ENCODE measurements at regions not wholly inside any gene's neighbourhood (a gene's known extent, or its start where the extent isn't known, plus 50 kb on each side); places are given as distances from the start of the nearest gene placed in this dataset.

DNA sequence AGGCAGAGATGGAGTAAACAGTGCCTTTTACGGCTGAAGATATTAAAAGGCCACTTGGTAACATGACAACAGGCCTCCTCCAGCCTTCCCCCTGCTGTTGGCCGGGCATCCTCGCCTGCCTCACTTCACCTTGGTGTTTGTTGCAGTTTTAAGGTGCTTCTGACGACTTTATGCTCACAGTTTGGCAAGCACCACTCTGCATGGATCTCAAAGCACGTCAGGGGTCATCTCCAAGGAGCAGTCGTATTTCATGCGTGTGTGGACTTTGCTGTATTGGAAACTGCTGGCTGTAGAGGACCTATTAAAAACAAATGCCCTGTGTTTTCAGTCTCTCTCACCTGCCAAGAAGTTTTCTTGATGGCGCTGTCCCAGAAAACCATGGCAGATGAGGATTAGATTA is 483.1 kb downstream of the RPS24 start:
- no peak for DNase-seq (ENCODE audit: low read depth)

DNA sequence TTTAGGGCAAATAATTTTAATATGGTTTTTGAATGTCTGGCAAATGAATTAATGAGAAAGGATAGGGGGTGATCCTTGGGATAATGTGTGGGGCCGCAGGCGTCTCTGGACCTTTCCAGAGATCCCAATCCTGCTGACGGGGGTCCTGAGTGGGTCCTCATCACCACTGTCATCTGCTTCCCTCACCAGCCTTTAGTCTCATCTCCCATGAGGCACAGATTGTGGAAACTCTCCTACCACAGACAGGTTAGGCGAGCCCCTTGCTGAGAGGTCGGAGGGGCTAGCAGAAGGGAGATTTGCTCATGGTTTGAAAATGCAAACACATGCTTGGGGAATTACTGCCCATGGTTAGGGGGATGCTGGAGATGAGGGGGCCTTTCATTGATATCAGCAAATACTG is 484.6 kb downstream of the RPS24 start:
- no peak for DNase-seq (ENCODE audit: low read depth)

DNA sequence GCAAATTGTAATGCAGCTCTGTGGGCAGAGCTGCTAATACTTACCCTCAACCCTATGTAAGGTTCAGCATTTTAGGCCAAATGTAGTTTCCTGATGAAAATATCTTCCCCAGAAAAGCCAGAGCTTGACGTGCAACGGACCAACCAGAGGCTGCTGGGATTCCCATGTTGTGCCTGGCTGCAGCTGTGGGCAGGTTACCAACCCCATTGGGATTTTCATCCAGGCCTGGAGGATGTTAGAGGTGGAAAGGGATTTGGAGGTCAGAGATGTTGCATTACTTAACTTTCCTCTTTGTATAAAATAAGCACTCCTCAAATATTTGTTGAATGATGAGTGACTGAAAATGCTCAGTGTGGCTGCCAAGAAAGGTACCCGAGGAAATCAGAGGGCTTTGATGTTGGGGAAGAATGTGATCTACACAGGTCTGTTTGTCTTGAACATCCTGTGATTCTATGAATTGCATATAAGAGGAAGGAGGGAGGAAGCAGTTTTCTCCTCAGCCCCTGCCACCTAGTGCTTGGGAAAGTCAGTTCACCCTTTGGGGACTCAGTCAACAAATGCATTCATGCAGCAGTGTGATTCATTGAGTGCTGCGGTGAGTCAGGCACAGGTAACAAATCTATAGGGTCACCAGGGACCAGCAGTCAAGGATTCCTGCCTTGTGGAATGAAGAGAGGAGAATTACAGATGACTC is 487.2 kb downstream of the RPS24 start:
- no peak for DNase-seq (ENCODE audit: low read depth)

DNA sequence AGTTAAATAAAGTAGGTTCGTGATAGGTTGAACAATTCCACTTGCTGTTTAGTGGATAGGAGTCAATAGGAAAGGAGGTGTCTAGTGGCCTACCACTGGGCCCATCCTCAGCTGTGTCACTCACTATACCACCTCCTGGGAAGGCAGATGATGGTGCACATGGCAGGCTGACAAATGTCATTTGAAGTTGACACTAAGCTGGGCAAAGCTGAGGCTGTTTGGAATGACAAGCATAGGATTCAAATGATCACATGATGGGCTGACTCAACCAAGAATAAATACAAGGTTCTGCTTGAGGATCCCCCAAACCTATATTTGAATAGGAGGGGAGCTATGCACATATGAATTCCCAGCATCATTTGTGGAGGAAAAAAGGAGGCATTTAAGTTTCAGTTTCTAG is 489.8 kb downstream of the RPS24 start:
- no peak for DNase-seq (ENCODE audit: low read depth)

DNA sequence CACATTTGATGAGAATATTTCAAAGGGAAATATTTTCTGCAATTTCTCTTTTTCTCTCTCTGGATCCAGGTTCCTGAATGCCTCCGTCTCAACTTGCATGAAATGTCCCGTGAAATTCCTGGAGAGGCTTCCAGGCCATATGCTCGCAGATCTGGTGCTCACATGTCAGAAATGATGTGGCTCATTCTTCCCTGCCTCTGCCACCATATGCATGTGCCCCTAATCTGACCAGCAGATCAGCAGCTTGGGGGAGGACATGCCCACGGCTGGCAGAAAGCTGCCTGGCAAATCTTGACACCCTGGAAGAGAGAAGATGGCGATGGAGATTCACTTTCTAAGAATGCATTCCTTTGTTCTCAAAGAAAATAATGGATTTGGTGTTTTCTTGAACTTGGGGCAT is 490.7 kb downstream of the RPS24 start:
- DNase-seq (ENCODE audit: low read depth) = no peak

DNA sequence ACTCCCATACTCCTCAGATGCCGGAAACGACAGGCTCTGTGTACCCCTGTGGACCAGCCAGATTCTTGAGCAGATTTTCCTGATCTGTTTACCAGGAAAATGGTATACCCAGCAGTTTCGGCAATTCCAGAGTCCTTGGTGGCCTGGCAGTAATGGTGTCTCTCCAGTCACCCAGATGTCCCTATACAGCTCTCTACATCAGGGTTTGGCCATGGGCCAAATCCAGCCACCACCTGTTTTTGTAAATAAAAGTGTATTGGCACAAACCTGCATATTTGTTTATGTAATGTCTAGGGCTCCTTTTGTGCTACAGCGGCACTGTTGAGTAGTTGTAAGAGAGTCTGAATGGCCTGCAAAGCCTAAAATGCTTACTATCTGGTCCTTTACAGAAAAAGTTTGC is 491.3 kb downstream of the RPS24 start:
- no peak for DNase-seq (ENCODE audit: low read depth)

DNA sequence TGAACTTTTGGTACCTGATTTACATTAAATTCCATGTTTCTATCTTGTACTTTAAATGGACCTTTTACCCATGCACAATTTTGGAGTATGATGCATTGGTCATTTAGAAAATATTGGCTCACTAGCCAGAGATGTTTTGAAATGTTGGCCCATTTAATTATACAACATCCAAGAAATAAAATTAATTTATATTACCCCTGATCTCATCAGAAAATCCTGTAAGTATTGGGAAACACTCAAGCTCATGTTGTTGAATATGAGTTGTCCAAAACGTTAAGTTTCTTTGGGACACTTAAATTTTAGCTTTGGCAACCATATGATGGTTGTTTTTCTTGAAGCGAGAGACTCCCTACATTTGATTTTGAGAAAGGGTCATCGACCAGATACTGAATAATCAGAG is 492.7 kb downstream of the RPS24 start:
- DNase-seq (ENCODE audit: low read depth) = no peak

DNA sequence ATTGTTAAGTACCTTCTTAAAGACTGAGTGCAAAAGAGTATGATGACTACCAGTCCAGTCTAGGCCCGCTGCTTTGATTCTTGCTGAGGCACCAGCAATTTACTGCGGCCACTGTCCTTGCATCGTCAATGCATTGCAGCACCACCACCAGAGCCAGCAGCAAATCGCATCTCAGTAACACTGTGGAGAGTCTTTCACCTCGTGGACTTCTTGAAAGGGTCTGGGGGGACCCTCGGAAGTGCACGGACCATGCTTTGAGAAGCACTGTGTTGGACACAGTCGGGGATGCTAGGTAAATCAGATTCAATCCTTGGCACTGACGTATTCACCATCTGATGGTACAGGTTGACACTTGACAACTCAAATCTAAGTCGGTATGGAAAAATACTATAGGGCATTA is 493.6 kb downstream of the RPS24 start:
- no peak for DNase-seq (ENCODE audit: low read depth)

DNA sequence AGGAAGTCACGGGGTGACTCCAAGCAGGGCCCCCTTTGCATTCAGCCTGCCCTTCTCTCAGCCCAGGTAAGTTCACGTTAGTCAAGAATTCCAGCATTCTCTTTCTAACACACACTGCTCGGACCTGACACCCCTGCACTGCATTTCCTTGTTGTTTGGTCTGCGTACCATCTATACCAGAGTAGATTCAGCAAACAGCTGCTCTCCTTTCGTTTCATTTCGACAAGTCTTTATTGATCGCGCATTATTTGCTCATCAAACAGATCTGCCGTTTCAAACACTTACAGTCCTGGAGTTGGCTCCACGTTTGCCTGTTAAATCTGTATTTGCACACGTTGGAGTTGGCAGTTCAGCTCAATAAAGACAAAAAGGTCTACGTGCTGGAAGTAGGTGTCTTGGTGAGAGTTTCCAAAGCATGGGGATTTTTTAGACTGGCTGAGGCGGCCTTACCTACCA is 495.1 kb downstream of the RPS24 start:
- DNase-seq (ENCODE audit: low read depth) = no peak

DNA sequence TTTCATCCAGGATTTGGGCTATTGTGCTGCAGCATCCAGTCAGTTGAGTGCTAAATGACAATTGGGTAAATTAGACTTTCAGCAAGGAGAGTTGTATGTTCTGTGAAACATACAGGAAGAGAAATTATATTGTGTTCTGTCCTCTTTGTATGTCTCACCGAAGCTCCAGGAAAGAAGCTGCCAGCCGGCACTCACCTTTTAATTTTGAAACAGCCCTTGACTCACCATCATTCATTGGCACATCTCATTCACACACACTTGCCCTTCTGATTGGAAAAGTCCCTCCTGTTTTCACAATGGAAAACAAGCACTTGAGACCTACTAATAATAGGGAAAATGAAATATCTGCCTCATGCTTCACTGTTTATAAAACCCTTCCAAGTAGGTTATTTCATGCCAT is 495.6 kb downstream of the RPS24 start:
- no peak for DNase-seq (ENCODE audit: low read depth)

DNA sequence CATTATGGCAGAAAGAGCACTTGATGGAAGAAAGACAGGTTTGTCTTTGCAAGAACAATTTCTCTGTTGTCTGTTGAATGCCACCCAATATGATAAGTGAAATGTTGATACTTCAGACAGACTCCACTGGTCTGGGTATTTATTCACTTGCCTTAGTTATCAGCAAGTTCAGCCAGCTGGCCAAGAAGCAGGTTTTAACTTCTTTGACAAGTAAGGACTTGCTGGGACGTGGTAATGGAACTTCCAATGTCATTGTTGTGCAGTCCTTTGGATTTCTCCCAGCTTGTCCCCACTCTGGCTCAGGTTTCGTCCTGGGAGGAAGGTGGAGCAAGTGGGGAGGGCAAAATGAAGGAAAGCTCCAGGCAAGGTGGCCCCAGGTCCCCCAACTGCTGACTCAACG is 497.4 kb downstream of the RPS24 start:
- DNase-seq (ENCODE audit: low read depth) = no peak

DNA sequence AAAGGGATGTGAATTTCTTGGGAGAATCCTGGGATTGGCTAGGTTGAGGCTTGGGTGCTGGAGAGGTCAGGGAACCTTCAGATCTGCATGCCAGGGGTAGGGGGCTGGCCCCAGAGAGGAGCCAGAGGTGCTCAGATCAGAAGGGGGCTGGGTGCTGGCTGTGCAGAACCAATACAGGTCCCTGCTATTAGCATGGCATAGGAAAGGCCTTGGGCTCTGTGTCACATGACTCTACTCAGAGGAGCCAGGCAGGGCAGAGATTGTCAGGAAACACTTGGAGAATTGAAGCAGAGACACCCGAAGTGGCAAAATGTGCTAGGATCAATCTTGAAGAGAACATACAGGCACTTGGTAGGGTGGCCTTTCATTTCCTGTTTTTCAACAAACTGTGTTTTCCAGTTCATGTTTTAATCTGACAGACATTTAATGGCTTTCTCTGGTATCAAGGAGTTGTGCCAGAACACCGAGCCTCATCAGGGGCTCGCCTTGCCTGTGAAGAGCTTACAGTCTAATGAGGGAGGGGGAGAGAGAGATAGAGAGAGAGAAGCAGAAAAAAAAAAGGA is 498.9 kb downstream of the RPS24 start:
- no peak for DNase-seq (ENCODE audit: low read depth)

DNA sequence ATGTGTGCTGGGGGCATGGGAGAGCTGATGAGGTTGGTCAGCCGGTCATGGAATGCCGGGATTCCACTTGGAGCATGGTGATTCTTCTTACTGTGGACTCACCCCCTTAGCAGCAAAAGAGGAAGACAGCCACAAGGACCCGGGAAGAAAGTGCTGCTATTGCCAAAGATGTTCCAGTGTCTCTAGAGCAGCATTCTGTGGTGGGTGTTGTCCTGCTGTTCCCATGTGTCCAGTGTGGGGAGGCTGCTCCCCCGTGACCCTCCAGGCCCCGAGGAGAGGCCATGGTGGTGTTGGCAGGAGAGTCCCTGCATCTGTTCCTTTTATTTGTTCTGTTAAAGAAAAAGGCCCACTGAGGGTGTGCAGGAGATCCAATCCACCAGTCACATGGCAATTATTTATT is 499.4 kb downstream of the RPS24 start:
- DNase-seq (ENCODE audit: low read depth) = no peak

DNA sequence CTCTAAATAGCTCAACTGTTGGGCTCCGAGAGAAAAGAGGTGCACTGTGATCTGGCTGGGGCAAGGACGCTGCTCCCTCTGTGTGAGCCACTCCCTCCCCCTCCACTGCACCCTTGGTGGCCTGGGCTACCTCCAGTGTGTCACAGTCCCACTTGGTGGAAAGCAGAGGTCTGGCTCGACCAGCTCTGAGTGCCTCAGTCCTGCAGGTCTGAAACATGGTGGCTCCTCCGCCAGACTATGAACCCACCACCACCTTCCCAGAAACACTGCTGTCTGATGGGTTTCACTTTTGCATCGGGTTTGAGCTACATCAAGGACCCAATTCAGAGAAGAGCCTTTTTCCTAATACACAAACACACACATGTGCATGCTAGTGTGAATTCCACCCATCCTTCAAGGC is 500.1 kb downstream of the RPS24 start:
- DNase-seq (ENCODE audit: low read depth) = no peak

DNA sequence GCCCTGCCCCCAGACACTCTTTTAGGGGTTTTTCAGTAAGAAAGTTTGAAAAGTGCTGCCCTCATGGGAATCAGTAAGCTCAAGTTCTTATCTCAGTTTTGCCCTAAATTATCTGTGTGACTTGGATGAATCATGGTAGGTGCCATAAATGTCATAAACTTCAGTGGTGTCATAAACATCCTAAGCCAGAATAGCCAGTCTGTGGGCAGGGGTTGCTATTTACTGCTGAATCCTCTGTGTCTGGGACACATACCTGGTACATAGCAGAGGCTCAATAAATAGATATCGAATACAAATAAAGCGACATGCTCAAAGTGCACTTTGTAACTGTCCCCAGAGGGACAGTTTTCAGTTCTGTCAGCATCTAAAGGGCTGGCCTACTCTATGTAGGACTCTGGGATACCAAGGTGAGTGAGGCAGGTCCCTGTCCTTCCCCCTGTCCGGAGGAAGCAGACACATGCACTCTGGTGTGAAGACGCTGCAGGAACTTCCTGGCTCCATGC is 502.1 kb downstream of the RPS24 start:
- no peak for DNase-seq (ENCODE audit: low read depth)

DNA sequence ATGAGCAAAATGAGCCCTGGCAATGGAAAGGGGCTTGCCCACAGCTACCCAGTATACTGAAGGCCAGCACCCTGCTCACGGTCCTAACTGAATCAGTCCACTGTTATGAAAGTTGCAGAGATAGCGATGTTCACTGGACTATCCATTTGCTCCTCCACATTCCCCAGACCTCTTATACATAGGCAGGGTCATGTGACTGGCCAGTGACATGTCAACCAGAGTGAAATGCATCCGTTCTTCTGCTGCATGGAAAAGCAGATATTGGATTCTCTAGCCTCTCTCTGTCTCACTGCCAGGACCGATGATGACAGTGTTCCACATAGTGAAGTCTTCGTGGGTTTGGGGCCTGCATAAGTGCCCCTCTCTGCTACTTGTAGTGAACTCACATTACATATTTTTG is 503.4 kb downstream of the RPS24 start:
- DNase-seq (ENCODE audit: low read depth) = no peak

DNA sequence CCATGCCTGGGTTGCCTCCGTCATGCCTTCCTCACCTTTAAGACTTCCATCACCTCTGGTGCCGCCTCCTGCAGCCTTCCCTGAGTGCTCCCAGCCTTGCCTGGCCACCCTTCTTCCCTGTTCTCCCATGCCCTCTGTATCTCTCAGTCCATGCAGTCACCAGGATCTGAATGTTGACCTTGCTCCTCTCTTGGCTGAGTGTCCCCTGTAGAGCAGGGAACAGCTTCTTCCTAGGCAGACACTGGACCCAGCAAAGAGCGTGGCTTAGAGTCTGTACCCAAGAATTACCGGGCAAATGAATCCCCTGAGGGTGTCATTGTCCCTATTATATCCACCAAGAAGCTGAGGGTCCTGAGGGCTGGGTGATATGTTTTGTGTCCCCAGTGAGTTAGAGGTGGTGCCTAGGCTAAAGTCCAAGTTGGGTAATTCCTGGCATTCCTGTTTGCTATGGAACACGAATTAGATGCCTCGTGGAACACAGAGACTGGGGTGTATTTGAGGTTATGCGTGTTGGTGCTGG is 505.6 kb downstream of the RPS24 start:
- DNase-seq (ENCODE audit: low read depth) = no peak

DNA sequence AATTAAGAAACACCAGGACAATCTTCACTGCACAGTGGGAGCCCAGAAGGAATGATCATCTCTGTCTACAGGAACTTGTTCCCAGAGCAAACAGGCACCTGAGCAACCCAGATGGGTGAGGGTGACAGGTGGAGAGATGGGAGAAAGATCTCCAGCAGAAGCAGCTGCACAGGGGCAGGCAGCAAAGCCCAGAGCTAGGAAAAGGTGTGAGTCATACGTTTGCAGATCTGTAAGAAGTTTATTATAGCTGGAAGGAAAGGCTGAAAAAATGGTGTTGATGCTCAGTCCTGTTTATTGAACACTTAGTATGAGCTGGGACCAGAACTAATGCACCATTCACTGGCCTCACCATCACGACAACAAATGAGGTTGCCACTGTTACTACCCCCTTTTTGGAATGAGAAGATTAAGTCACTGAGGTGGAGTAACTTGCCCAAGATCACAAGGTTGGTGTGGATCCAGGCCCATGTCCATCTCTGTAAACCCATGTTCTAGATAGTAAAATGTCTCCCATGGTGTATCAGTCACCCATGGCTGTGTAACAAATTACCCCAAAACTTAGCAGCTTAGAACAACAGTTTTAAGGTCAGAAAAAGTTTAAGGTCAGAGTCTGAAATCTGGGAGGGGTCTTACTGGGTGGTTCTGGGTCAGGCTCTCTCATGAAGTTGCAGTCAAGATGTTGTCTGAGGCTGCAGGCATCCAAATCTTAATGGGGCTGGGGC is 506.9 kb downstream of the RPS24 start:
- no peak for DNase-seq (ENCODE audit: low read depth)

DNA sequence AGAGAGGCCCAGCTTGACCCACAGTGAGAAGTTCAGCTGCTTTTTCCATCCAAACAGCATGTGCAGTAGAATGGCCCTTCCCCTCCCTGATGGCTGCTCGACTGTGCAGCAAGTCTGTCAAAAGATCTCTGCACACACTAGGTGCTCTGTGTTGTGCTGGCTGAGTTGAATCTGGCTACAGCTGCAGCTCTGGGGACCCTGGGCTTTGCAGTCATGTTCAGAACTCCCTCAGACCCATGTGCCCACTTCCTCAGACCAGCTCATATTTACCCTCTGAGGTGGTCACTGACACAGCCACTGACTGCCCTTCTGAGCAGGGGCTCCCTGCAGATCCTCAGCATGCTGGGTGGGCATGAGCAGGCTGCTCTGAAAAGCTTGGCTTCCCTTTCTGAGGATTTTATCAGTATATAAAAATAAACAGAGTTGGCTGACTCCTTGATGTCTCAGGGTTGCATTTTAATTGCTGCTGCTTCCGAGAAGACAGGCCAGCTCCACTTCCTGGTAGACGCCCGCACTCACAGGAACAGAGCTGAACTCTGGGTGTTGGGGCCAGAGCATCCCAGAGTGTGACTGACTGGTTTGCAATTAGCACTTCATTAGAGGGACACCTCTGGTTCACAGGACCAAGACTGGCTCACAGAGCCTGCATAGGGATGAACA is 507.9 kb downstream of the RPS24 start:
- no peak for DNase-seq (ENCODE audit: low read depth)

DNA sequence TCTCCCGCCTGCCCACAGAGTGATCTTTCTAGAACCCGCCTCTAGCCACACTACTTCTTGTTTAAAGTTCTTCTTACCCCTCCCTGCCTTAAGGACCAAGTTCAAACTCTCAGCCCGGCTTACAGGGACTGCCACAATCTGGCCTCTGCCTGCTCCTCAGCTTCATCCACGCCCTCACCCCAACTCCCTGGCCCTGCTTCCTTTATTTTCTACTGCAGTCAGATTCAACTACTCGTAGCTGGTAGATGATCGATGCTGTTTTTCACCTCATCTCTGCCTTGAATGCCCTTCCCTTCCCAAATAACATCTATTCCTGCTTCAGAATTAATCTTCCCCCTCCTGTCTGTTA is 508.5 kb downstream of the RPS24 start:
- no peak for DNase-seq (ENCODE audit: low read depth)

DNA sequence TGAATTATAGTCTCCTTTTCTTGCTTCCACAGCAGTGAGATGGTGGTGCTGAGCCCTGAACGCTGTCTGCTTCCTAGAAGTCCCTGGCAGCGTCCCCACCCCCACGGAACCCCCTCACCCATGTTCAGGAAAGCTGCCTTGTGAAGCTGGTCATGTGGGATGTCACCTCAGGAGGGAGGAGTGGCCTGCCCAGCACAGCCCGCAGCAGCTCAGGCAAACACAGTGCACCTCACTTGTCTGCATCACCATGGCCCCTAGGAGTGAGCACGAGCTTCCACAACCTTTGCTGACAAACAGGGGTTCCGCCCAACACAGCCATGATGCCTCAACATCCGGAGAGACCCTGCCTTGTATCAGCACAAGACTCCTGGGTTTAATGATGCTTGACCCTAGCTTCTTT is 508.9 kb downstream of the RPS24 start:
- DNase-seq (ENCODE audit: low read depth) = no peak

DNA sequence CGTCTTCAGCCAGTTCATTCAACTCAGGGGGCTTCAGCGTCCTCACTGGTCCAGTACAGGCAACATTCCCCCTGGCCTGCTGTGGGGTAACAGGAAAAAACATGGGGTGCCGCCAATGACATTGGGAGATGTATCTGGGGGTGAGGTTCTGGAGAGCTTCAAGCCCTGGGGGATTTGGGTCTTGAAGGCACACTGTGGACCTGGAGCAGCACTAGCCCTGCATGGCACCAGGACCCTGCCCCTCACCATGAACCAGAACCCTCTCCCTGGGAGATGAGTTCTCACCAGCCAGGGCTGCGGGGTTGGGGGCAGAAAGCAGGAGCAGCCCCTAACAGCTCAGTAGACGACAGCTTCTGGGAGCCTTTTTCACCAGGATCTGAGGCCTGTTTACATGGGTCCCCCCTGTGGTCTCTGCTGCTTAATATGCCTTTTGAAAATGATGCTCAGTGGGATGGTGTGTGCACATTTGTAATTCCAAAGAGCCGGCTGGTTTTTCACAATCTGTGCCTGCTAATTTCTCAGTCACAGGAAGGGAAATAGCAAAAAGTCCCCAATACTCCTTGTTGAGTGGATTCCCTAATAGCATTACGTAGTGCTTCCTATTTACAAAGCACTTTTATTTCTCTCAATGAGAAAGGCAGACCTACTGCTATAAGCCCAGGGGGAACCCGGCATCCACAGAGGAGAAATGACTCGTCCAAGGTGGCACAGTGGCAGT is 509.5 kb downstream of the RPS24 start:
- no peak for DNase-seq (ENCODE audit: low read depth)

All from stimulated activated CD8-positive, alpha-beta memory T cell treated with anti-CD3 and anti-CD28 coated beads, Interleukin-12 subunit alpha, Interleukin-12 subunit beta, amount 100 ng/mL, for 4 hours (primary cell).